ENCODE measurements at regions not wholly inside any gene's neighbourhood (a gene's known extent, or its start where the extent isn't known, plus 50 kb on each side); places are given as distances from the start of the nearest gene placed in this dataset.

GRCh38 chr22:48923165-48923865 is 904.4 kb downstream of the BRD1 start:
- 78 to 88% (median 82%) methylated on average over 14 of the region's 14 CpGs for WGBS, 4 donors
- Histone ChIP-seq H3K4me1 (replicated peaks in 1 of 2) (no peaks in the 10 kb centered on the region), H3K4me3 (no peak overlapping the region), H3K36me3 (replicated peaks in 1 of 2) (no peaks in the 10 kb centered on the region), H3K27me3 (no peaks in the 10 kb centered on the region), H3K27ac (no peak overlapping the region), H3K9me3 (replicated peaks in 1 of 3) (no peaks in the 10 kb centered on the region)
- no peak for TF ChIP-seq CTCF (IDR thresholded peaks at IDR 0.05)
- TF ChIP-seq POLR2A (IDR thresholded peaks at IDR 0.05) = no peak
- intact Hi-C loops (cut with DNase I) = no loop called here
- DNase-seq = peak in 1 of 7 donors; percentile 17

- no peak overlapping the region for H3K27ac ChIP-seq
- no peaks in the 10 kb centered on the region for H3K36me3 ChIP-seq (replicated peaks in 1 of 2)
- 70 to 82% (median 78%) methylated on average over 11 to 13 of the region's 13 CpGs for WGBS, 4 donors
- intact Hi-C loops (cut with DNase I) = no loop called here
- peak in 1 of 7 donors; percentile 17 for DNase-seq
- H3K4me3 ChIP-seq = no peak overlapping the region
- TF ChIP-seq CTCF (IDR thresholded peaks at IDR 0.05) (no peak), POLR2A (IDR thresholded peaks at IDR 0.05) (no peak)
- H3K9me3 ChIP-seq (replicated peaks in 1 of 3) = no peaks in the 10 kb centered on the region
- H3K27me3 ChIP-seq = peaks cover 6% of the 10 kb centered on the region
- no peaks in the 10 kb centered on the region for H3K4me1 ChIP-seq (replicated peaks in 1 of 2)
Observed at GRCh38 chr22:48921411-48921903, 906.2 kb downstream of the BRD1 start.

GRCh38 chr22:48920776-48921241 is 906.9 kb downstream of the BRD1 start:
- whole genome bisulfite sequencing, 4 donors = 37 to 53% (median 43%) methylated on average over 7 to 13 of the region's 13 CpGs
- peak in 1 of 7 donors; percentile 18 for DNase-seq

More at GRCh38 chr22:48920776-48921241, 906.9 kb downstream of the BRD1 start:
- Histone ChIP-seq H3K27me3 (peaks cover 6% of the 10 kb centered on the region), H3K36me3 (replicated peaks in 1 of 2) (no peaks in the 10 kb centered on the region), H3K4me1 (replicated peaks in 1 of 2) (no peaks in the 10 kb centered on the region), H3K9me3 (replicated peaks in 1 of 3) (no peaks in the 10 kb centered on the region), H3K4me3 (no peak overlapping the region), H3K27ac (no peak overlapping the region)
- TF ChIP-seq POLR2A (IDR thresholded peaks at IDR 0.05) (no peak), CTCF (IDR thresholded peaks at IDR 0.05) (no peak)
- intact Hi-C loops (cut with DNase I) = no loop called here

All from adrenal gland (tissue), 9 donors.